PC-9 (cell line): ENCODE measurements at regions not wholly inside any gene's neighbourhood (a gene's known extent, or its start where the extent isn't known, plus 50 kb on each side); places are given as distances from the start of the nearest gene placed in this dataset.

Experiments
- EZH2 ChIP-seq: fragments of 200-600 bp; sonication (generic); IDR thresholded peaks from 2 replicates; pipeline ENCODE4 v1.8.0; 2017; ENCODE audit warnings: antibody characterized with exemption, low read depth
- TF ChIP-seq, protein P1 (sequence below): fragments of 200-600 bp; sonication (generic); conservative IDR thresholded peaks from 2 replicates; pipeline ENCODE4 v1.6.1; 2017; ENCODE audit warnings: mixed run types, antibody characterized with exemption, mild to moderate bottlenecking, moderate library complexity

- TF ChIP-seq, protein P1, sequence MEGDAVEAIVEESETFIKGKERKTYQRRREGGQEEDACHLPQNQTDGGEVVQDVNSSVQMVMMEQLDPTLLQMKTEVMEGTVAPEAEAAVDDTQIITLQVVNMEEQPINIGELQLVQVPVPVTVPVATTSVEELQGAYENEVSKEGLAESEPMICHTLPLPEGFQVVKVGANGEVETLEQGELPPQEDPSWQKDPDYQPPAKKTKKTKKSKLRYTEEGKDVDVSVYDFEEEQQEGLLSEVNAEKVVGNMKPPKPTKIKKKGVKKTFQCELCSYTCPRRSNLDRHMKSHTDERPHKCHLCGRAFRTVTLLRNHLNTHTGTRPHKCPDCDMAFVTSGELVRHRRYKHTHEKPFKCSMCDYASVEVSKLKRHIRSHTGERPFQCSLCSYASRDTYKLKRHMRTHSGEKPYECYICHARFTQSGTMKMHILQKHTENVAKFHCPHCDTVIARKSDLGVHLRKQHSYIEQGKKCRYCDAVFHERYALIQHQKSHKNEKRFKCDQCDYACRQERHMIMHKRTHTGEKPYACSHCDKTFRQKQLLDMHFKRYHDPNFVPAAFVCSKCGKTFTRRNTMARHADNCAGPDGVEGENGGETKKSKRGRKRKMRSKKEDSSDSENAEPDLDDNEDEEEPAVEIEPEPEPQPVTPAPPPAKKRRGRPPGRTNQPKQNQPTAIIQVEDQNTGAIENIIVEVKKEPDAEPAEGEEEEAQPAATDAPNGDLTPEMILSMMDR, result no peak
- no peak for TF ChIP-seq EZH2
Measured at GRCh38 chr9:97766610-97767009, 69.5 kb upstream of the XPA start.
